ENCODE measurements at regions not wholly inside any gene's neighbourhood (a gene's known extent, or its start where the extent isn't known, plus 50 kb on each side); places are given as distances from the start of the nearest gene placed in this dataset.
A peak's percentile ranks its signal among the peaks of the same experiment; 100 is the strongest.

DNA sequence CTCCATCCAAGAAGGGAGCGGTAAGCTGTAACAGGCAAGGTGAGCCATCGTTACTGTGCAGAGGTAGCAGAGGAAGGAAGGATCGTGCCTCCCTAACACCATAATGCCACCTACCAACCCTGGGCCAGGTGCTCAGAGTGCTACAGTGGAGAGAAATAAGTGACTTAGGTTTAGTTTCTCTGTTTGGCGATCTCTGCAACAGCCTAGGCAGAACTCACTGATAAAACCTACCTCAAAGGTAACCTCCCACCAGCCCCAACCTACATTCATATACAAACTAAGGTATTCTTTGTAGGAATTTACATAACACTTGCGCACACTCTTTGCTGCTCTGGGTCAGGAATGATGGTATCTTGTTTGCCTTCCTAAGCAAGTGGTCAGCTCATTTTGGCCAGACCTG lies 93.4 kb upstream of the TMEM132D start:
- peak overlapping the region; percentile 63; the same call in 1 of the 2 replicates for H2AFZ ChIP-seq (ENCODE audit: low read length)
- H3K9ac ChIP-seq (replicated peaks in 1 of 4; ENCODE audit: extremely low read depth in 1 of 4, low read depth in 3 of 4, low read length in 3 of 4) = peak overlapping the region in 2 of 4 experiments; percentile 13 to 37; a peak in 1 of 7 replicates
- DNase-seq (ENCODE audit: low read depth in 1 of 2, low spot score in 2 of 2) (peak in 1 of 2 experiments; percentile 34), FAIRE-seq (peak; percentile 96)
- peaks cover 0 to 3% of the 10 kb centered on the region in 2 experiments for H4K20me1 ChIP-seq (replicated peaks in 1 of 2; ENCODE audit: control insufficient read depth in 1 of 2, insufficient read depth in 2 of 2, low read length in 2 of 2)
- no peaks in the 10 kb centered on the region for H3K79me1 ChIP-seq (ENCODE audit: low read depth, low read length)
- peak overlapping the region; percentile 56 for H3K56ac ChIP-seq (replicated peaks; ENCODE audit: insufficient read length, low read depth, low read length)
- H2BK5ac ChIP-seq (ENCODE audit: low read depth, low read length) = peak overlapping the region; percentile 99
- peaks cover 4 to 5% of the 10 kb centered on the region in 2 experiments; a peak in 3 of 4 replicates for H3K9me3 ChIP-seq (ENCODE audit: insufficient read depth in 2 of 2, low read depth in 1 of 2, low read length in 1 of 2)
- H3K14ac ChIP-seq (ENCODE audit: insufficient read length) = no peak overlapping the region
- POLR2A ChIA-PET (ENCODE audit: partially characterized antibody) = interaction anchor here (0.8 to 1.4 kb wide), 5 partner anchors 9 to 40 kb away, joined by 3 to 5 read pairs (median 3); no protein-coding TSS in a partner anchor
- peak overlapping the region; percentile 99; the same call in 1 of the 2 replicates for H2BK20ac ChIP-seq (ENCODE audit: low read length)
- peak overlapping the region; percentile 93 for H2BK120ac ChIP-seq (replicated peaks; ENCODE audit: low read depth, low read length)
- no peaks in the 10 kb centered on the region for H3K36me3 ChIP-seq (ENCODE audit: control insufficient read depth in 2 of 4, insufficient read depth in 4 of 4, low read length in 3 of 4)
- no peak overlapping the region; the same call in 1 of the 2 replicates for H4K8ac ChIP-seq (ENCODE audit: extremely low read depth, insufficient read depth, low read length)
- peaks cover 11% of the 10 kb centered on the region for H3K23me2 ChIP-seq (ENCODE audit: low read depth, low read length)
- peak overlapping the region; percentile 99 for H4K5ac ChIP-seq (ENCODE audit: insufficient read length, low read depth, low read length)
- H3K4me1 ChIP-seq (replicated peaks in 1 of 4; ENCODE audit: control insufficient read depth in 3 of 4, insufficient read depth in 4 of 4, low read length in 3 of 4) = peaks cover 6 to 23% (median 22%) of the 10 kb centered on the region in 4 experiments; a peak in 6 of 7 replicates
- peak overlapping the region; percentile 71 for H3K4ac ChIP-seq (replicated peaks; ENCODE audit: insufficient read length, low read depth, low read length)
- 0 out of 2 replicates have a peak overlapping the region, but pooled peaks have one; percentile 77 for H2BK15ac ChIP-seq (ENCODE audit: low read length)
- peak overlapping the region; percentile 74 for H3K27ac ChIP-seq (ENCODE audit: low read depth, low read length)
- WGBS, 2 experiments (ENCODE audit: extremely low coverage in 1 of 2, insufficient coverage in 1 of 2, insufficient read length in 1 of 2, insufficient replicate concordance in 2 of 2, low coverage in 1 of 2, low lambda C conversion rate in 2 of 2, missing lambda C conversion rate in 1 of 2) = 13% methylated on average over 5 of the region's 5 CpGs; no CpG with 5 or more reads in 1 of the 2 experiments
- CTCF ChIA-PET (ENCODE audit: partially characterized antibody) = interaction anchor here (1.0 to 5.3 kb wide), 4 partner anchors 17 to 1028 kb away, joined by 3 to 28 read pairs (median 8); no protein-coding TSS in a partner anchor
- peak overlapping the region in 3 of 4 experiments; percentile 22 to 44 (median 23); a peak in 3 of 8 replicates for H3K4me3 ChIP-seq (ENCODE audit: extremely low read depth in 1 of 4, insufficient read depth in 2 of 4, low read depth in 3 of 4, low read length in 4 of 4)
- peak overlapping the region; percentile 99 for H4K91ac ChIP-seq (replicated peaks; ENCODE audit: insufficient read length, low read length)
- peak overlapping the region; percentile 100 for H2BK12ac ChIP-seq (ENCODE audit: low read depth, low read length)
- H3K23ac ChIP-seq (ENCODE audit: insufficient read length) = no peak overlapping the region
- peaks cover 0 to 5% (median 2%) of the 10 kb centered on the region in 4 experiments; a peak in 3 of 7 replicates for H3K27me3 ChIP-seq (replicated peaks in 1 of 4; ENCODE audit: control insufficient read depth in 3 of 4, extremely low read depth in 1 of 4, insufficient read depth in 3 of 4, low read length in 3 of 4)
- H3K79me2 ChIP-seq (ENCODE audit: control insufficient read depth in 1 of 2, insufficient read depth in 2 of 2, low read length in 2 of 2) = no peaks in the 10 kb centered on the region
- peak overlapping the region; percentile 74 to 93 for H3K4me2 ChIP-seq (ENCODE audit: insufficient read depth in 1 of 2, low read depth in 2 of 2, low read length in 2 of 2)
- peak overlapping the region; percentile 88 for H2AK5ac ChIP-seq (ENCODE audit: low read depth, low read length)
- peak overlapping the region; percentile 99 for H3K18ac ChIP-seq (ENCODE audit: extremely low read depth, low read length)
- TF ChIP-seq POLR2A (IDR thresholded peaks at IDR 0.05; ENCODE audit: control extremely low read depth in 1 of 2, low read depth in 2 of 2, low read length in 2 of 2) (peak in 1 of 2 experiments; percentile 52; a peak in 1 of 3 replicates), TBP (IDR thresholded peaks at IDR 0.05; ENCODE audit: low read depth, low read length) (0 out of 2 replicates have a peak, but pooled peaks have one; percentile 58), SP1 (IDR thresholded peaks at IDR 0.05; ENCODE audit: low read depth, low read length) (peak; percentile 40; the same call in 1 of the 2 replicates), HDAC2 (IDR thresholded peaks at IDR 0.05; ENCODE audit: borderline replicate concordance in 1 of 2, low read depth in 2 of 2, low read length in 2 of 2) (0 out of 4 replicates have a peak, but pooled peaks of 1 of the 2 experiments have one; percentile 6), NRF1 (IDR thresholded peaks at IDR 0.05; ENCODE audit: low read depth, low read length) (peak; percentile 38), HDAC6 (IDR thresholded peaks at IDR 0.05; ENCODE audit: low read depth, low read length) (no peak), KDM4A (IDR thresholded peaks at IDR 0.05; ENCODE audit: low read depth, low read length, severe bottlenecking) (peak; percentile 17), ASH2L (IDR thresholded peaks at IDR 0.05; ENCODE audit: low read length) (peak; percentile 86), CHD2 (IDR thresholded peaks at IDR 0.05; ENCODE audit: low read length) (0 out of 2 replicates have a peak, but pooled peaks have one; percentile 15), RBBP5 (IDR thresholded peaks at IDR 0.05; ENCODE audit: borderline replicate concordance, low read depth, low read length) (peak; percentile 57)
- TF ChIP-seq, protein P1, sequence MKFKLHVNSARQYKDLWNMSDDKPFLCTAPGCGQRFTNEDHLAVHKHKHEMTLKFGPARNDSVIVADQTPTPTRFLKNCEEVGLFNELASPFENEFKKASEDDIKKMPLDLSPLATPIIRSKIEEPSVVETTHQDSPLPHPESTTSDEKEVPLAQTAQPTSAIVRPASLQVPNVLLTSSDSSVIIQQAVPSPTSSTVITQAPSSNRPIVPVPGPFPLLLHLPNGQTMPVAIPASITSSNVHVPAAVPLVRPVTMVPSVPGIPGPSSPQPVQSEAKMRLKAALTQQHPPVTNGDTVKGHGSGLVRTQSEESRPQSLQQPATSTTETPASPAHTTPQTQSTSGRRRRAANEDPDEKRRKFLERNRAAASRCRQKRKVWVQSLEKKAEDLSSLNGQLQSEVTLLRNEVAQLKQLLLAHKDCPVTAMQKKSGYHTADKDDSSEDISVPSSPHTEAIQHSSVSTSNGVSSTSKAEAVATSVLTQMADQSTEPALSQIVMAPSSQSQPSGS (IDR thresholded peaks at IDR 0.05; ENCODE audit: low read length) = peak; percentile 36; the same call in 1 of the 2 replicates

All from H1 (cell line).